ENCODE measurements at regions not wholly inside any gene's neighbourhood (a gene's known extent, or its start where the extent isn't known, plus 50 kb on each side); places are given as distances from the start of the nearest gene placed in this dataset.

DNA sequence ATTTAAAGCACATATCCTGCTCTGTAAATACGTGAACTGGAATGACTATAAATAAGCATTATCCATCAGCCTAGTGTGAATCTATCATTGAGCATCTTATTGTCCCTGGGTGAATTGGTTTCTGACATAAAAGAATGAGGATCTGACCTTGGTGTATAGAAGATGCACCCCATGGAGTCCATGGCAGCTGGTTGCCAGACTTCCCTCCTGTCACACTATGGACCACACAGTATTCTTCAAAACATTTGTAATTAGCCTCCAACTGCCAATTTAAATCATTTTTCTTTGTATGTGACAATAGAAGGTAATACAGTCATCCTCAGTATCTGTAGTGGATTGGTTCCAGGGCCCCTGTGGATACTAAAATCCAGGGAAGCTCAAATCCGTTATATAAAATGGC lies 238.1 kb upstream of the ZWINT start:
- TF ChIP-seq, protein P1, sequence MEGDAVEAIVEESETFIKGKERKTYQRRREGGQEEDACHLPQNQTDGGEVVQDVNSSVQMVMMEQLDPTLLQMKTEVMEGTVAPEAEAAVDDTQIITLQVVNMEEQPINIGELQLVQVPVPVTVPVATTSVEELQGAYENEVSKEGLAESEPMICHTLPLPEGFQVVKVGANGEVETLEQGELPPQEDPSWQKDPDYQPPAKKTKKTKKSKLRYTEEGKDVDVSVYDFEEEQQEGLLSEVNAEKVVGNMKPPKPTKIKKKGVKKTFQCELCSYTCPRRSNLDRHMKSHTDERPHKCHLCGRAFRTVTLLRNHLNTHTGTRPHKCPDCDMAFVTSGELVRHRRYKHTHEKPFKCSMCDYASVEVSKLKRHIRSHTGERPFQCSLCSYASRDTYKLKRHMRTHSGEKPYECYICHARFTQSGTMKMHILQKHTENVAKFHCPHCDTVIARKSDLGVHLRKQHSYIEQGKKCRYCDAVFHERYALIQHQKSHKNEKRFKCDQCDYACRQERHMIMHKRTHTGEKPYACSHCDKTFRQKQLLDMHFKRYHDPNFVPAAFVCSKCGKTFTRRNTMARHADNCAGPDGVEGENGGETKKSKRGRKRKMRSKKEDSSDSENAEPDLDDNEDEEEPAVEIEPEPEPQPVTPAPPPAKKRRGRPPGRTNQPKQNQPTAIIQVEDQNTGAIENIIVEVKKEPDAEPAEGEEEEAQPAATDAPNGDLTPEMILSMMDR (IDR thresholded peaks at IDR 0.05) = no peak
- TF ChIP-seq POLR2A (IDR thresholded peaks at IDR 0.05) = no peak

Measured in sigmoid colon (tissue), 3 donors.